SH-SY5Y (cell line): ENCODE measurements at regions not wholly inside any gene's neighbourhood (a gene's known extent, or its start where the extent isn't known, plus 50 kb on each side); places are given as distances from the start of the nearest gene placed in this dataset.

Experiments used
- GATA2 ChIP-seq: IDR thresholded peaks from 2 replicates; pipeline ENCODE4 v1.6.1; 2011; ENCODE audit warnings: mild to moderate bottlenecking, low read depth, low read length
- GATA3 ChIP-seq: IDR thresholded peaks from 2 replicates; pipeline ENCODE4 v1.6.1; 2011; ENCODE audit warnings: low read depth, mild to moderate bottlenecking, low read length, moderate library complexity

DNA sequence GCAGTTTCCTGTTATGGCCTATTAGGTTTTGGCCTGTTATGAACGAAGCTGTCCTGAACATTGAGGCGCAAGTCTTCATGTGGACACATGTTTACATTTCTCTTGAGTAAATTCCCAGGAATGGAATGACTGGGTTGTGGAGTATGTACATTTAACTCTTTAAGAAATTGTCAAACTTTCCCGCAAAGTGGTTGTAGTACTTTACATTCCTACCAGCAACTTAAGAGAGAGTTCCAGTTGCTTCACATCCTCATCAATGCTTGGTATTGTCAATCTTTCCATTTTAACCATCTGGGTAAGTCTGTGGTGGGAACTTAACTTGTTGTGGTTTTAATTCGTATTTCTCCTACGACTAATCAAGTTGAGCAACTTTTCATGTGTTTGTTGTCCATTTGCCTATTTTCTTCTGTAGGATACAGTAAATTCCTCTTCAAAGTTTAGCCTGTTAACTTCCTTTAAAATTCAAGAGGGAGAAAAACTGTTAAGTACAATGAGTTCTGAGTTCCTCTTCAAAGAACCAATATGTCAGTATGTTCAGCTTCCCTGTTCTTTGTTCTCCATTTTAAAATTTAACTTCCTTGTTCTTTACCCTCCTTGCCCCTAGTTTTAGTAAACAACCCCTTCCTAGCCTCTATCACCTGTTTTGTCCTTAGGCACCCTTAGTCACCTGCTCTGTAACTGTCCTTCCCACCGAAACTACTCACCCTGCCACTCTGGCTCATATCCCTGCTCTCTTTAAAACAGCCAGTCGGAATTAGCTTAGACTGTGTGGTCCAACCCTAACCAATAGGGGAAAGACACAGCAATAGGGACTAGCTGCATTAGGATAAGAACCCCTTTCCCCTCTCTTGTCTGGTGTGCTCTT, 74.0 kb downstream of the FAM241B start:
- TF ChIP-seq GATA3, result no peak
- no peak for TF ChIP-seq GATA2
